GM23338 (cell line): ENCODE measurements at regions not wholly inside any gene's neighbourhood (a gene's known extent, or its start where the extent isn't known, plus 50 kb on each side); places are given as distances from the start of the nearest gene placed in this dataset.

ENCODE experiments used
- ATAC-seq: fragments of 200-7000 bp; cut with Tn5 transposase; 3 replicates; pipeline ENCODE4 v1.9.1; 2020
- DNase-seq: peaks from one replicate; pipeline ENCODE4 v3.0.0-alpha.2; 2015; ENCODE audit warnings: low spot score
- H2AFZ ChIP-seq: fragments of 200-600 bp; sonication (generic); 2 replicates; pipeline ENCODE4 v1.8.0; 2016; ENCODE audit warnings: antibody characterized with exemption, mild to moderate bottlenecking, moderate library complexity
- H3F3A ChIP-seq: fragments of 200-600 bp; sonication (generic); replicated peaks from 2 replicates; pipeline ENCODE4 v1.8.0; 2017; ENCODE audit warnings: antibody characterized with exemption, mixed run types, low read depth
- H3K27ac ChIP-seq: fragments of 200-600 bp; sonication (generic); 2 replicates; pipeline ENCODE4 v1.6.1; 2016; ENCODE audit warnings: low read depth
- H3K27me3 ChIP-seq: fragments of 200-600 bp; sonication (generic); 2 replicates; pipeline ENCODE4 v1.8.0; 2016; ENCODE audit warnings: mild to moderate bottlenecking, mixed run types, moderate library complexity; ENCODE audit not compliant: insufficient read depth
- H3K36me3 ChIP-seq: fragments of 200-600 bp; sonication (generic); 2 replicates; pipeline ENCODE4 v1.8.0; 2016; ENCODE audit warnings: mild to moderate bottlenecking; ENCODE audit not compliant: insufficient read depth
- H3K4me1 ChIP-seq: fragments of 200-600 bp; sonication (generic); 2 replicates; pipeline ENCODE4 v1.8.0; 2016; ENCODE audit warnings: mild to moderate bottlenecking, moderate library complexity; ENCODE audit not compliant: insufficient read depth
- H3K4me2 ChIP-seq: fragments of 200-600 bp; sonication (generic); 2 replicates; pipeline ENCODE4 v1.7.1; 2017; ENCODE audit warnings: mixed run types
- H3K4me3 ChIP-seq: fragments of 200-600 bp; sonication (generic); 2 replicates; pipeline ENCODE4 v1.6.1; 2016; ENCODE audit warnings: mixed run types
- H3K79me2 ChIP-seq: fragments of 200-600 bp; sonication (generic); replicated peaks from 2 replicates; pipeline ENCODE4 v1.8.0; 2017; ENCODE audit warnings: mild to moderate bottlenecking; ENCODE audit not compliant: insufficient read depth
- H3K9me2 ChIP-seq: fragments of 200-600 bp; sonication (generic); 2 replicates; pipeline ENCODE4 v1.8.0; 2017; ENCODE audit not compliant: insufficient read depth
- H4K20me1 ChIP-seq: fragments of 200-600 bp; sonication (generic); replicated peaks from 2 replicates; pipeline ENCODE4 v1.8.0; 2017; ENCODE audit warnings: mild to moderate bottlenecking; ENCODE audit not compliant: insufficient read depth
- H3K27ac Mint-ChIP-seq: 2 replicates; pipeline ENCODE4 v1.8.0; 2020; ENCODE audit warnings: inconsistent platforms, mild to moderate bottlenecking, moderate library complexity, mixed read lengths
- H3K27me3 Mint-ChIP-seq: 3 replicates; pipeline ENCODE4 v1.8.0; 2022; ENCODE audit warnings: low read depth, mild to moderate bottlenecking, moderate library complexity, mixed read lengths, inconsistent platforms; ENCODE audit not compliant: insufficient read depth, poor library complexity
- H3K36me3 Mint-ChIP-seq: 3 replicates; pipeline ENCODE4 v1.8.0; 2021; ENCODE audit warnings: low read depth, mild to moderate bottlenecking, inconsistent platforms, moderate library complexity, mixed read lengths
- H3K4me1 Mint-ChIP-seq: 3 replicates; pipeline ENCODE4 v1.8.0; 2020; ENCODE audit warnings: mild to moderate bottlenecking, inconsistent platforms, mixed read lengths
- H3K4me3 Mint-ChIP-seq: 3 replicates; pipeline ENCODE4 v1.8.0; 2021; ENCODE audit warnings: moderate library complexity, mild to moderate bottlenecking, inconsistent platforms, mixed read lengths
- H3K9me3 Mint-ChIP-seq: 3 replicates; pipeline ENCODE4 v1.8.0; 2020; ENCODE audit warnings: moderate library complexity, mild to moderate bottlenecking, inconsistent platforms, mixed read lengths
- CREB1 ChIP-seq: fragments of 250-450 bp; sonication (Bioruptor Pico); IDR thresholded peaks from 2 replicates; pipeline ENCODE4 v1.5.0; 2020; ENCODE audit warnings: low read depth, mild to moderate bottlenecking, moderate library complexity
- CTCF ChIP-seq, 2 experiments: fragments of 200-600 bp in 1 of 2; sonication (generic) in 1 of 2; conservative IDR thresholded peaks; 2 replicates each; pipeline versions ENCODE4 v1.5.1 to v1.6.1; 2016 to 2017; ENCODE audit warnings: antibody characterized with exemption in 2 of 2, low read depth in 2 of 2, mild to moderate bottlenecking in 2 of 2, moderate library complexity in 1 of 2
- EZH2 ChIP-seq: fragments of 200-600 bp; sonication (generic); IDR thresholded peaks from one replicate; pipeline ENCODE4 v1.8.0; 2017; ENCODE audit warnings: antibody characterized with exemption, mild to moderate bottlenecking, low read depth; ENCODE audit not compliant: unreplicated experiment
- EZH2phosphoT487 ChIP-seq: fragments of 200-600 bp; sonication (generic); IDR thresholded peaks from one replicate; pipeline ENCODE4 v1.8.1; 2018; ENCODE audit warnings: antibody characterized with exemption; ENCODE audit not compliant: unreplicated experiment
- JUNB ChIP-seq: IDR thresholded peaks from one replicate; pipeline ENCODE4 v1.6.1; 2016; ENCODE audit warnings: antibody characterized with exemption; ENCODE audit not compliant: unreplicated experiment
- NANOG ChIP-seq: IDR thresholded peaks from 2 replicates; pipeline ENCODE4 v1.6.1; 2016; ENCODE audit warnings: antibody characterized with exemption, borderline replicate concordance
- POLR2AphosphoS5 ChIP-seq: IDR thresholded peaks from 2 replicates; pipeline ENCODE4 v1.6.1; 2016; ENCODE audit warnings: antibody characterized with exemption, low read depth
- STAT1 ChIP-seq: IDR thresholded peaks from one replicate; pipeline ENCODE4 v1.6.1; 2016; ENCODE audit warnings: antibody characterized with exemption; ENCODE audit not compliant: unreplicated experiment
- ZNF114 ChIP-seq: fragments of 250-450 bp; sonication (Bioruptor Pico); IDR thresholded peaks from 2 replicates; pipeline ENCODE4 v1.5.0; 2020; ENCODE audit warnings: mild to moderate bottlenecking, moderate library complexity
- ZNF331 ChIP-seq: fragments of 250-450 bp; sonication (Bioruptor Pico); IDR thresholded peaks from 2 replicates; pipeline ENCODE4 v1.5.0; 2020; ENCODE audit warnings: low read depth, mild to moderate bottlenecking, moderate library complexity
- TF ChIP-seq, protein P1 (sequence below): IDR thresholded peaks from 2 replicates; pipeline ENCODE4 v1.6.1; 2016; ENCODE audit warnings: antibody characterized with exemption
- TF ChIP-seq, protein P2 (sequence below): fragments of 250-450 bp; sonication (Bioruptor Pico); IDR thresholded peaks from 2 replicates; pipeline ENCODE4 v1.5.0; 2020; ENCODE audit warnings: mild to moderate bottlenecking, moderate library complexity
- TF ChIP-seq, protein P3 (sequence below): IDR thresholded peaks from one replicate; pipeline ENCODE4 v1.6.1; 2018; ENCODE audit warnings: antibody characterized with exemption; ENCODE audit not compliant: unreplicated experiment

DNA sequence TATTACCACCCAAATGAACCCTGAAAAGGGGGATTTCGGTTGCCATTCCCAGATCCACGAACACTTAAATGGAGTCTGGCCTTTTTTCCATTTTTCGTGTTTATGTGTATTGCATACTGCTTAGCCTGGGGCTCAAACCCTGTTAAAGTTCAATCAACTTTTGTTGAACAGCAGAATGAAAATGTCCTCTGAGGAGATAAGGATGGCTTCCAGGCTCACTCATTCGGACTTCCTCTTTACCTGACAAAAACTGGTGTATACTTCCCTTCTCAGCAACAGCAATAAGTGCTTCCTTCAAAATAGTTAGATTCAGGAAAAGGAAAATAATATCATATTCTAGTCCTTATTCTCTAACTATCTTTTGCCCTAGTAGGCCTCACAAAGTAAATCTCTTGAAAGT is 61.1 kb upstream of the ARID5B start:
- H3F3A ChIP-seq = no peaks in the 10 kb centered on the region
- Mint-ChIP-seq H3K27me3 (peaks cover 30% of the 10 kb centered on the region), H3K9me3 (no peaks in the 10 kb centered on the region), H3K36me3 (no peaks in the 10 kb centered on the region), H3K27ac (no peak overlapping the region), H3K4me3 (no peak overlapping the region), H3K4me1 (peaks cover 28% of the 10 kb centered on the region)
- TF ChIP-seq POLR2AphosphoS5 (no peak), ZNF114 (CRISPR knock-in tag) (no peak), EZH2phosphoT487 (no peak), ZNF331 (CRISPR knock-in tag) (no peak), STAT1 (no peak), CTCF (conservative IDR thresholded peaks at IDR 0.05; ENCODE audit: low read depth in 2 of 2) (no peak), CREB1 (CRISPR knock-in tag) (no peak), NANOG (no peak), EZH2 (no peak), JUNB (no peak)
- TF ChIP-seq, protein P1, sequence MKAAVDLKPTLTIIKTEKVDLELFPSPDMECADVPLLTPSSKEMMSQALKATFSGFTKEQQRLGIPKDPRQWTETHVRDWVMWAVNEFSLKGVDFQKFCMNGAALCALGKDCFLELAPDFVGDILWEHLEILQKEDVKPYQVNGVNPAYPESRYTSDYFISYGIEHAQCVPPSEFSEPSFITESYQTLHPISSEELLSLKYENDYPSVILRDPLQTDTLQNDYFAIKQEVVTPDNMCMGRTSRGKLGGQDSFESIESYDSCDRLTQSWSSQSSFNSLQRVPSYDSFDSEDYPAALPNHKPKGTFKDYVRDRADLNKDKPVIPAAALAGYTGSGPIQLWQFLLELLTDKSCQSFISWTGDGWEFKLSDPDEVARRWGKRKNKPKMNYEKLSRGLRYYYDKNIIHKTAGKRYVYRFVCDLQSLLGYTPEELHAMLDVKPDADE = no peak
- TF ChIP-seq, protein P2, sequence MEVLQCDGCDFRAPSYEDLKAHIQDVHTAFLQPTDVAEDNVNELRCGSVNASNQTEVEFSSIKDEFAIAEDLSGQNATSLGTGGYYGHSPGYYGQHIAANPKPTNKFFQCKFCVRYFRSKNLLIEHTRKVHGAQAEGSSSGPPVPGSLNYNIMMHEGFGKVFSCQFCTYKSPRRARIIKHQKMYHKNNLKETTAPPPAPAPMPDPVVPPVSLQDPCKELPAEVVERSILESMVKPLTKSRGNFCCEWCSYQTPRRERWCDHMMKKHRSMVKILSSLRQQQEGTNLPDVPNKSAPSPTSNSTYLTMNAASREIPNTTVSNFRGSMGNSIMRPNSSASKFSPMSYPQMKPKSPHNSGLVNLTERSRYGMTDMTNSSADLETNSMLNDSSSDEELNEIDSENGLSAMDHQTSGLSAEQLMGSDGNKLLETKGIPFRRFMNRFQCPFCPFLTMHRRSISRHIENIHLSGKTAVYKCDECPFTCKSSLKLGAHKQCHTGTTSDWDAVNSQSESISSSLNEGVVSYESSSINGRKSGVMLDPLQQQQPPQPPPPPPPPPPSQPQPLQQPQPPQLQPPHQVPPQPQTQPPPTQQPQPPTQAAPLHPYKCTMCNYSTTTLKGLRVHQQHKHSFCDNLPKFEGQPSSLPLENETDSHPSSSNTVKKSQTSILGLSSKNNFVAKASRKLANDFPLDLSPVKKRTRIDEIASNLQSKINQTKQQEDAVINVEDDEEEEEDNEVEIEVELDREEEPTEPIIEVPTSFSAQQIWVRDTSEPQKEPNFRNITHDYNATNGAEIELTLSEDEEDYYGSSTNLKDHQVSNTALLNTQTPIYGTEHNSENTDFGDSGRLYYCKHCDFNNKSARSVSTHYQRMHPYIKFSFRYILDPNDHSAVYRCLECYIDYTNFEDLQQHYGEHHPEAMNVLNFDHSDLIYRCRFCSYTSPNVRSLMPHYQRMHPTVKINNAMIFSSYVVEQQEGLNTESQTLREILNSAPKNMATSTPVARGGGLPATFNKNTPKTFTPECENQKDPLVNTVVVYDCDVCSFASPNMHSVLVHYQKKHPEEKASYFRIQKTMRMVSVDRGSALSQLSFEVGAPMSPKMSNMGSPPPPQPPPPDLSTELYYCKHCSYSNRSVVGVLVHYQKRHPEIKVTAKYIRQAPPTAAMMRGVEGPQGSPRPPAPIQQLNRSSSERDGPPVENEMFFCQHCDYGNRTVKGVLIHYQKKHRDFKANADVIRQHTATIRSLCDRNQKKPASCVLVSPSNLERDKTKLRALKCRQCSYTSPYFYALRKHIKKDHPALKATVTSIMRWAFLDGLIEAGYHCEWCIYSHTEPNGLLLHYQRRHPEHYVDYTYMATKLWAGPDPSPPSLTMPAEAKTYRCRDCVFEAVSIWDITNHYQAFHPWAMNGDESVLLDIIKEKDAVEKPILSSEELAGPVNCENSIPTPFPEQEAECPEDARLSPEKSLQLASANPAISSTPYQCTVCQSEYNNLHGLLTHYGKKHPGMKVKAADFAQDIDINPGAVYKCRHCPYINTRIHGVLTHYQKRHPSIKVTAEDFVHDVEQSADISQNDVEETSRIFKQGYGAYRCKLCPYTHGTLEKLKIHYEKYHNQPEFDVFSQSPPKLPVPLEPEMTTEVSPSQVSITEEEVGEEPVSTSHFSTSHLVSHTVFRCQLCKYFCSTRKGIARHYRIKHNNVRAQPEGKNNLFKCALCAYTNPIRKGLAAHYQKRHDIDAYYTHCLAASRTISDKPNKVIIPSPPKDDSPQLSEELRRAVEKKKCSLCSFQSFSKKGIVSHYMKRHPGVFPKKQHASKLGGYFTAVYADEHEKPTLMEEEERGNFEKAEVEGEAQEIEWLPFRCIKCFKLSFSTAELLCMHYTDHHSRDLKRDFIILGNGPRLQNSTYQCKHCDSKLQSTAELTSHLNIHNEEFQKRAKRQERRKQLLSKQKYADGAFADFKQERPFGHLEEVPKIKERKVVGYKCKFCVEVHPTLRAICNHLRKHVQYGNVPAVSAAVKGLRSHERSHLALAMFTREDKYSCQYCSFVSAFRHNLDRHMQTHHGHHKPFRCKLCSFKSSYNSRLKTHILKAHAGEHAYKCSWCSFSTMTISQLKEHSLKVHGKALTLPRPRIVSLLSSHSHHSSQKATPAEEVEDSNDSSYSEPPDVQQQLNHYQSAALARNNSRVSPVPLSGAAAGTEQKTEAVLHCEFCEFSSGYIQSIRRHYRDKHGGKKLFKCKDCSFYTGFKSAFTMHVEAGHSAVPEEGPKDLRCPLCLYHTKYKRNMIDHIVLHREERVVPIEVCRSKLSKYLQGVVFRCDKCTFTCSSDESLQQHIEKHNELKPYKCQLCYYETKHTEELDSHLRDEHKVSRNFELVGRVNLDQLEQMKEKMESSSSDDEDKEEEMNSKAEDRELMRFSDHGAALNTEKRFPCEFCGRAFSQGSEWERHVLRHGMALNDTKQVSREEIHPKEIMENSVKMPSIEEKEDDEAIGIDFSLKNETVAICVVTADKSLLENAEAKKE (CRISPR knock-in tag) = no peak
- TF ChIP-seq, protein P3, sequence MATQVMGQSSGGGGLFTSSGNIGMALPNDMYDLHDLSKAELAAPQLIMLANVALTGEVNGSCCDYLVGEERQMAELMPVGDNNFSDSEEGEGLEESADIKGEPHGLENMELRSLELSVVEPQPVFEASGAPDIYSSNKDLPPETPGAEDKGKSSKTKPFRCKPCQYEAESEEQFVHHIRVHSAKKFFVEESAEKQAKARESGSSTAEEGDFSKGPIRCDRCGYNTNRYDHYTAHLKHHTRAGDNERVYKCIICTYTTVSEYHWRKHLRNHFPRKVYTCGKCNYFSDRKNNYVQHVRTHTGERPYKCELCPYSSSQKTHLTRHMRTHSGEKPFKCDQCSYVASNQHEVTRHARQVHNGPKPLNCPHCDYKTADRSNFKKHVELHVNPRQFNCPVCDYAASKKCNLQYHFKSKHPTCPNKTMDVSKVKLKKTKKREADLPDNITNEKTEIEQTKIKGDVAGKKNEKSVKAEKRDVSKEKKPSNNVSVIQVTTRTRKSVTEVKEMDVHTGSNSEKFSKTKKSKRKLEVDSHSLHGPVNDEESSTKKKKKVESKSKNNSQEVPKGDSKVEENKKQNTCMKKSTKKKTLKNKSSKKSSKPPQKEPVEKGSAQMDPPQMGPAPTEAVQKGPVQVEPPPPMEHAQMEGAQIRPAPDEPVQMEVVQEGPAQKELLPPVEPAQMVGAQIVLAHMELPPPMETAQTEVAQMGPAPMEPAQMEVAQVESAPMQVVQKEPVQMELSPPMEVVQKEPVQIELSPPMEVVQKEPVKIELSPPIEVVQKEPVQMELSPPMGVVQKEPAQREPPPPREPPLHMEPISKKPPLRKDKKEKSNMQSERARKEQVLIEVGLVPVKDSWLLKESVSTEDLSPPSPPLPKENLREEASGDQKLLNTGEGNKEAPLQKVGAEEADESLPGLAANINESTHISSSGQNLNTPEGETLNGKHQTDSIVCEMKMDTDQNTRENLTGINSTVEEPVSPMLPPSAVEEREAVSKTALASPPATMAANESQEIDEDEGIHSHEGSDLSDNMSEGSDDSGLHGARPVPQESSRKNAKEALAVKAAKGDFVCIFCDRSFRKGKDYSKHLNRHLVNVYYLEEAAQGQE = no peak
- H3K4me3 ChIP-seq = no peak overlapping the region
- peaks cover 6% of the 10 kb centered on the region; the same call in 1 of the 2 replicates for H3K4me1 ChIP-seq
- no peak overlapping the region for H3K27ac ChIP-seq
- no peaks in the 10 kb centered on the region for H3K79me2 ChIP-seq
- no peaks in the 10 kb centered on the region for H3K36me3 ChIP-seq
- no peak for ATAC-seq
- H3K27me3 ChIP-seq = no peaks in the 10 kb centered on the region
- DNase-seq = no peak
- H4K20me1 ChIP-seq = no peaks in the 10 kb centered on the region
- H3K4me2 ChIP-seq = no peak overlapping the region
- no peaks in the 10 kb centered on the region for H3K9me2 ChIP-seq
- H2AFZ ChIP-seq = no peak overlapping the region
